Activated CD4-positive, CD25-positive, alpha-beta regulatory T cell treated with anti-CD3 and anti-CD28 coated beads, Interleukin-2, amount 50 U/mL, for 72 hours (primary cell): ENCODE measurements at regions not wholly inside any gene's neighbourhood (a gene's known extent, or its start where the extent isn't known, plus 50 kb on each side); places are given as distances from the start of the nearest gene placed in this dataset.
"Not testable (repeated sequence)": the region's sequence is repeated elsewhere in the genome, so short reads cannot be mapped to it uniquely, and the experiment has no call there.

Source experiments
- DNase-seq: peaks from one replicate; pipeline ENCODE4 v3.0.0; 2021

DNA sequence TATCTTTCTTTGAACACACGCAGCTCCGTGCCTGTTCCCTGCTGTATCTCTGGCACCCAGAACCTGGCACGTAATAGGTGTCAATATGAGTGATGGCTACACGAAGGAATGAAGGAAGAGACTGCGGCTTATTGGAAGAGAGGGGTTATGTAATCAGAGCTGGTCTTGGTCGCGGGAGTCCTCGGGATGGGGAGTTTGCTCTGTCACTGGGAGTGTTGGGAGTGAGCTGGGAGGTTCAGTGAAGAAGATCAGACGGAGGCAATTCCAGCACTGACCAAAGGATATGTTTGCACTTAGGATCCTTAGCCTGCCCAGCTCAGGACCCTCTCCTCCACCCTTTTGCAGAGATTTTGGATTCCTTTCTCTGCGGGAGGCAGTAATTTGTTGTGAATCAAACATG lies 709.1 kb downstream of the PTPRU start:
- no peak for DNase-seq

DNA sequence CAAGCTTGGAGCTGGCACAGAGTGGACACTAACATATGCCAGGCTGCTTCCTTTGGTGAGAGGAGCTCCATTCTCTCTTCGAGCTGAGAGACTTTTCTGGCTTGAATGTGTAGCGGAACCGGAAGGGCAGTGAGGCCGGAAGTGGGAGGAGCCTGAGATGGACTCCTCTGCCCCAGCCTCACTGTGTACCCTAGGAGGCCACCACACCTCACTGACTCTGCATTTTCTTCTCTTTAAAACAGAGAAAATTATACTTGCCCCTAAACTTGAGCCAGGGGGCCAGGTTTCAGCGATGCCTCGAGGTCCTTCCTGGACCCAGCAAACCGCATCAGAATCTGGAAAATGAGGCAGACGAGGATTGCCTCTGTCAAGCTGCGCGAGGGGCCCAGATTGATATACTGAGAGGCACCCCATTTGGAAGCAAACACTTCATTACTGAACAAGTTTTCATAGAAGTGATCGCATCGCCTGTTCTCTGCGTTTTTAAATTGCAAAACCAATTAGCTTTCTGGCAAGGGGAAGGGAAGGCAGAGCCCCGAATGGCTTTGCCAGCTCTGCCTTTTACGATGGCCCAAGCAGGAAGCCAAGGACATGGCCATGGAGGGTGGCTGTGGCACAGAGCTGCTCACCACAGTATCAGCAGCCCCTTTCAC lies 708.1 kb downstream of the PTPRU start:
- DNase-seq, result no peak

DNA sequence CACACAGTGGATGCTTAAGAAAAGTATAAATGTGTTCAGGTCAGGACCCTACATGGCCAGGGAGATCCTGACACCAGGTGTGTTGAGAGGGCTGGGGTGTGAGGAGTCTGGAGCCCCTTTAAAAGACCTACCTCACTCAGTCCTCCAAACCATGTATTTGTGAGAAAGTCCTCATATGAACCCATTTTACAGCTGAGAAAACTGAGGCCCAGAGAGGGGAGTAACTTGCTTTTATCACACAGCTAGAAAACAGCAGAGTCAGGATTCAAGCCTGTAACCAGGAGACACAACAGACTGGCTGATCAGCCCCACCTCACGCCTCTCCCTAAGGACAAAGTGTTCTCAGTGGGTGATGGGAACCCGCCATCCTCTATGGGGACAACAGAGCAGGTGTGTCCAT lies 706.7 kb downstream of the PTPRU start:
- no peak for DNase-seq

- DNase-seq, result no peak
Observed at GRCh38 chr1:29939079-29939478, 702.8 kb downstream of the PTPRU start.

GRCh38 chr1:29937356-29937755 lies 701.0 kb downstream of the PTPRU start:
- no peak for DNase-seq

DNA sequence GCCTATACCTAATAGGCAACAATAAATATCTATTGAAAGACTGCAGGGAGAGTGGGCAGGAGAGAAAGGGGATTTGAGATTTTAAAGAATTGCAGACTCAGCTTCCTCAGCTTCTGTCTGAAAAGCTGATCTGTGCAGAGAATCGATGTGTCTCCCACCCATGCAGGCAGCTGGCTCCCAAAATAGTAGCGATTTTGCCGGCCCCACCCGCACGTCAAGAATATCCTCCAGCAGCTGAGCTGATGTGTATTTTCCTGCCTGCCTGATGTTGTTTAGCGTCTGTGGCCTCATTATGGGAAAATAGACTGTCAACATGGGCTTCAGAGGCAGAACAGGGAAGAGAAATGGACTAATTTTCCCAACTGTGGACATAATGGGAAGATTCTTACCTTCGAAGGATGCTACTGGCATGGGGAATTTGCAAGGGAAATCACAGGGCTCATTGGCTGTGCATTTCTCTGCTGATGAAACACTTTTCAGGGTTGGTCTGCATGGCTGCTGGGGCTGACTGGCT lies 699.8 kb downstream of the PTPRU start:
- no peak for DNase-seq

- DNase-seq, result no peak
Observed at GRCh38 chr1:29934255-29934772, 698.0 kb downstream of the PTPRU start.

DNA sequence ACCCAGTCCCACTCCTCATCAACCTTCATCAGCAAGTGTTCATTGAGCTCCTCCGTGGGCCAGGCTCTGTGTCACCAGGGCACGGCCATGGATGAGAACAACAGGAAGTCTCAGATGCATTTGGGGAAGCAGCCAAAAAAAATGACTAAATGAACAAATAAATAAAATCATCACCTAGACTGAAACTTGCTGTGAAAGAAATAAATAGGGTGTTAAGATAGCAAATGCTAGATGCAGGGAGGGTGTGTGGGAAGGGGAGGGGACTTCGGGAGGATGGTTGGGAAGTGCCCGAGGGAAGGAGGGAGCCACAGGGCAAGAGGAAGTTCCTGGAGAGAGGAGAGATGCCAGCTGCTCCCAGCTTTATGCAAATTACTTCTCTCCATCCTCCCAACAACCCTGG lies 696.7 kb downstream of the PTPRU start:
- DNase-seq, result no peak

GRCh38 chr1:29932626-29933025 lies 696.3 kb downstream of the PTPRU start:
- DNase-seq, result no peak

- DNase-seq, result no peak
Observed at GRCh38 chr1:29931477-29932175, 695.3 kb downstream of the PTPRU start.

DNA sequence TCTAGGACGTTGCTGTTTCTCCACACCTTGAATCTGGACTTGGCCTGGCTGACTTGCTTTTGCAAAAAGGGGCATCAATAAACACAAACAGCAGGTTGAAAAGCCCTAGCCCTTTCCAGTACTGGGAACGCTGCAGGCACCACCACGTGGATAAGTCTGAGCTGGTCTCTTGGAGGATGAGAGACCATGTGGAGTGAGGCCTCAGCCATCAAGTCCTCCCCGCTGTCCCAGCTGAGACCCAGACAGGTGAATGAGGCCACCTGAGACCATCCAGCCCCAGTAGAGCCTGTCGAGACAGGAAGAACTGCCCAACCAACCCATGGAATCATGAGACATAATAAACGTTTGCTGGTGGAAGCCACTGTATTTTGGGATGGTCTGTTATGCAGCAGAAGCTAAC lies 688.7 kb downstream of the PTPRU start:
- DNase-seq, result no peak

GRCh38 chr1:29924017-29924431 lies 687.7 kb downstream of the PTPRU start:
- DNase-seq, result no peak

- DNase-seq, result no peak
Observed at GRCh38 chr1:29921741-29922140, 685.4 kb downstream of the PTPRU start.

DNA sequence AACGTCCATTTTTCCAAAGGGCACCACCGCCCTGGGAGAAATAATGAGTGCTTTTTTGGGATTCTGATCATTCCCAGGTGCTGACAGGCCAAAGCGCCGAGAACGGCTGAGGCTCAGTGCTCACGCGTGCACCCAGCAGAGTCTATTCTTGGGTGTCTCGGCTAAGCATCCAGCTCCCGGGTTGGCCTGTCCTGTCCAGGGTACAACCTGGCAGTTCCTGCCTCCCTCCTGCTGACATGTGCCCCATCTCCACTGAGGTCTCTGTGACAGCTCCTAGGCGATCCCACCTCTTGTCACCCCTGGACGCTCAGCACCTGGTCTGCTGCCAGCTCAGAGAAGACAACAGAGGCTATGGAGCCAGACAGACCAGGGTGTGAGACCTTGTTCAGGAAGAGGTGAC lies 684.5 kb downstream of the PTPRU start:
- no peak for DNase-seq

GRCh38 chr1:29920316-29920715 lies 684.0 kb downstream of the PTPRU start:
- no peak for DNase-seq

GRCh38 chr1:29919041-29919440 lies 682.7 kb downstream of the PTPRU start:
- DNase-seq, result not testable (repeated sequence)

DNA sequence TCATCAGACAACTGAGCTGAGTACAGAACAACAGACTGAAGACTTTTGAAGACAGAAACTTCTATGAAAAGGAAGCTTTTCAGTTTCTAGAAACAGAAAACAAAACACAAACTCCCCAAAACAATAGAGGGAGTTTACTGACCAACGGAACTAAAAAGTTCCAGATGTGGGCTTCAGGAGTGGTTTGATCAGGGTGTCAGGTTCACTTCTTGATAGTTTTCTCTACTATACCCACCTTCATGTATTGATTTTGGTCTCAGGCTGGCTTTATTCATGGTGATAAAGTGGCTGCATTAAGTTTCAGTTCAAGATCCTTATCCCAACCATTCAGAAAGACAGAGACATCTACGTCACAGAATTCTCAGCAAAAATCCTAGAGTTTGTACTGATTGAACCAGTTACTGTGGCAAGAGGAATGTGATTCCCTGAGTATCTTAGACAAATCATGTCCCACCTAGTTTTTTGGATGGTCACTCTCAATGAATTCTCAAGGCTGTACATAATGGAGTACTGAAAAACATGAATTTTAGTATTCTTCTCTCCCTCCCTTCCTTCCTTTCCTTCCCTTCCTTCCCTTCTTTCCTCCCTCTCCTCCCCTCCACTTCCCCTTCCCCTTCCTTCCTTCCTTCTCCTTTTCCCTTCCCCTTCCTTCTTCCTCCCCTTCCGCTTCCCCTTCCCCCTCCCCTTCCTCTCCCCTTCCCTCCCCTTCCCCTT lies 680.5 kb downstream of the PTPRU start:
- DNase-seq, result no peak

GRCh38 chr1:29914936-29915335 lies 678.6 kb downstream of the PTPRU start:
- DNase-seq, result no peak

- DNase-seq, result no peak
Observed at GRCh38 chr1:29912425-29912824, 676.1 kb downstream of the PTPRU start.

DNA sequence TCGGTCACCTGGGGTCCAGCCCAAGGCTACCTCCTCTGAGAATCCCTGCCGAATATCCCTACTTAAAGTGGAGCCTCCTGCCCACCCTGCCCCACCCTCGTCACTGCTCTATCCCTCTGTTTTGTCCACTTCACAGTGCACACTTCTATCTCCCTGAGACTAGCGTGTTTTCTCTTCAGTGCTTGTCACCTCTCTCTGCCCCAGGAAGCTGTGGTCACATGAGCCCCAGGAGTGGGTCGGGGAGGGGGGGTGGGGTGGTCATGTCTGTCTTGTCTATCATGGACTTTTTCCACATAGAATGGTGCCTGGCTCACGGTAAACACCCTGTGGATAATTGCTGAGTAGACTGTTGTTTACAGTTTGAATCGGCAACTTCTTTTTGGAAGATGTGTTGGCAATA lies 673.6 kb downstream of the PTPRU start:
- DNase-seq, result no peak

DNA sequence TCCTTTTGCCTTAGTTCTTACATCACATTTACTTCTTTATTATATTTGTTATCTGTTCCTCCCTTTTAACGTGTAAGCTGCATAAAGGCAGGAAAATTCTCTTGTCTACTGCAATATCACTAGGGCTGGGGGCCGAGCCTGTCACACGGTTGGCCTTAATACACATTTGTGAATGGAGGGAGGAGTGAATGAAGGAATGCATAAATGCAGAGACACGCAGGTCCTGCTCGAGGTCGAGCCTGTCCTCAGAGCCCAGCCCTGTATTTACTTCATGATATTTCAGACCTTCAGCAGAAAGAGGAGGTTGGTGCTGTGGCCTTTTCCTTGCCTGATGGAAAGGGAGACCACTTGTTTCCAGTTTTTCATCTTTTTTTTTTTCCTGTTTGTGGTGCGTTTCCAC lies 671.3 kb downstream of the PTPRU start:
- DNase-seq, result no peak

DNA sequence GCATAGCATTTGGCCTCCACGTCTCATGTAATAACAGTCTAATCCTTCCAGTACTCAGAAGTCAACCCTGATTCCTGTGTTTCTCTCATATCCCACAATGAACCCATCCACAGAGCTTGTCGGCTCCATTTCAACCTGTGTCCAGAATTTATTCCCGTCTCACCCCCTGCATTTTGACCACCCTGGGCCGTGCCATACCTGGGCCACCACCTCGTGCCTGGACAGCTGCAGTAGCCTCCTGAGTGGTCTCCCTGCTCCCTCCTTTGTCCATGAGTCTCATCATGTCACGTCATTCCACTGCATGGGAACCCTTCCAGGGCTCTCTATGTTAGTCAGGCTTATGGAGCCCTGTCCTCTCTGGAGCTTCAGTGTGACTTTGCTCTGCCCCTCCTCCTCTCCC lies 670.6 kb downstream of the PTPRU start:
- no peak for DNase-seq

DNA sequence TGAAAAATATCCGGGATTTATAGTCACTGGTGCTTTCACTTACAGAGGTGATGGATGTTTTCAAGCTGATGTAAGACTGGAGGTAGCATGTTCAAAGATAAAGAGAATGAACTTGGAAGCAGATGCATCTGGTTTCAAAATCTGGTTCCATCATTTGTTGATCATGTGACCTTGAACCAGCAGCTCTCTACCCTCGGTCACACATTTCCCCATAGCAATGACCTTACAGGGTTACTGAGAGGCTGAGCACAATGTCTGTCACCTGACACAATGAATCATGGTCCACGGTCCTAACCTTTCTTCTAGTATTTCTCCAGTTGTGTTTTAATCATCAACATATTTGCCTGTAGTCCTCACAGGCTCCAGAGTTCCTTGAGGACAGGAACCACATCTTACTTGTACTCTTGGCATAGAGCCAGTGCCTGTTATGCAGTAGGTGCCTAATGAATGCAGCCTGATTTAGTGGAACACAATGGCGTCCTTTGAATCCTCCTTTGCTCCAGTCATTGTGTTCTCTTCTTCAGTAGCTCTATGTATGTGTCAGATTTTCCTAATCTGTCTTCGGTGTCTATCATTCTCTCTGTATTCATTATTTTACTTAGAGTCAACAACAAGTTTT lies 667.3 kb downstream of the PTPRU start:
- no peak for DNase-seq
